HS-5 (cell line): ENCODE measurements at regions not wholly inside any gene's neighbourhood (a gene's known extent, or its start where the extent isn't known, plus 50 kb on each side); places are given as distances from the start of the nearest gene placed in this dataset.

Experiments
- DNase-seq: peaks from one replicate; pipeline ENCODE4 v3.0.0-alpha.2; 2012; ENCODE audit warnings: low read depth

GRCh38 chr3:72154391-72155335 lies 369.7 kb upstream of the PROK2 start:
- DNase-seq: no peak

DNA sequence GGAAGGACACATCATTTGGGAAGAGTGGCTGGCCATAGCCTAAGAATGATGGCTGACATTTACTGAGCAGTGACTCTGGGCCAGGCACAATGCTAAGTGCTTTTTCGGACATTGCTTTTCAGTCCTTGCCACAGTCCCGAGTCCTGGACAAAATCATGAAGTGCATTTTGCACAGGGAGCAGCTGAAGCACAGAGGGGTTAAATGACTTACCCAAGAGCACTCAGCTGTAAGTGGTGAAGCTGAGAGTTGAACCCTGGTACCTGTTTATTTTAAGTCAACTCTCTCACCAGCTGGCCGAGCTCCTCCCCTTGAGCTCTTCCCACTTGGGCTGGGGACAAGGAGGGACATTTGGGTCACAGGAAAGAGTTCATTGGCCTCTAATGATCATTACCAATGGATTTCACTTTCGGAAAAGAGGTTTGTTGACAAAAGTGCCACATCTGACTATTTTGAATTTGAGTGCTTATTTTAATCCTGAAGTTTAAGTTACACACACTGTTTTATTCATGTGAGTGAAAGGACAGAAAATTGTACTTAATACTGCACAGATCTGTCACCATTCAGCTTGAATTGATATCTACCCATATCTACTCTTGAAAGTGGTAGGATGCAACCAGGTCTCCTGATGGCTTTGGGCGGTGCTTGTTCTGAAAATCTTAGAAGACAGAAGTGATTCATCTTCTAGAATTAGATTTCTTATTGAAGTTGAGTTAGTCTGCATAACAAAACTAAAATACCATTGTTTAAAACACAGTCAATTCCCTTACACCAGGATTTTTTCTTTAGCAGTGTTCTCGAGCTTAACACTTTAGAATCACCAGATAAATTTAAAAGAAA lies 368.7 kb upstream of the PROK2 start:
- no peak for DNase-seq

DNA sequence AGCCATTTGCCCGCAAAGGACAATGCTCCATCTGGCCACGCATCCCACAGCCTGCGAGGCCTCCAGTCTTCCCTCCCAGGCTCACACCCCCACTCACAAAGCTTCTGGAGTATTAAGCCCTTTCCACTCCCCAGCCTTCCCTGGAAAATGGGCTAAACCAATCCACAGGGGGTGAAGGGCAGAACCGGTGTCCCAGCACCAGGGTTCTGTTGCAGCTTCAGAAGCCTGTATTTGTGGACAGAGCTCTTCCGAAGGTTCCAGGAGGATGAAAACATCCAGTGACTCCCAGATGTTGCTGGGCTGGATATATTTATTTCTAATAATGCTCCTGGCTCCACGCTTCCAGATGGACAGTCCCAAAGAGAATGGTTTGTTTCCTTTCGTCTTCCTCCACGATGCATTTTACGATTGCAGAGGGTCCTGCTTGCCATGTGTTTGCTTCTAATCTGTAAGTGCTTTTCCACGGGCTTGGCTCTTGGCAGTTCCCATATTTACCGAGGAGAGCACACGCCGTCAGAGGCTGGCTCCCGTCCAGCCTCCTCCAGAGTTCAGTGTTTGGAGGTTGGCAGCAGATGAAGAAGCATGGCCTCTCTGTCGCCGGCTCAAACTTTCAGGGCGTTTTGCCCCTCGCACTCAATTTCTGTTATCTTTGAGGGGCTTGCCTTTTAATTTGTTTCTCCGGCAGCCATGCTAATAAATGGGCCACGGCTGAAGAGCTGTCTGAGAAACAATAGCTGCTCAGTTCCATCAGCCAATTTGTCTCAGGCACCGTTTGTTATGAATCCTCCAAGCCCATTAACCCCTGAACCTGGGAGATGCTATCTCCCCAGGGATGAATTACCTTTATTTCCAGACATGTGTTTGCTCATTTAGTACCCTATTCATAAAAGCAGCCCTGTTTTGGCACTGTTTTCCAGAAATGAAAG lies 367.9 kb upstream of the PROK2 start:
- DNase-seq: no peak

GRCh38 chr3:72151465-72152238 lies 366.7 kb upstream of the PROK2 start:
- DNase-seq: no peak

DNA sequence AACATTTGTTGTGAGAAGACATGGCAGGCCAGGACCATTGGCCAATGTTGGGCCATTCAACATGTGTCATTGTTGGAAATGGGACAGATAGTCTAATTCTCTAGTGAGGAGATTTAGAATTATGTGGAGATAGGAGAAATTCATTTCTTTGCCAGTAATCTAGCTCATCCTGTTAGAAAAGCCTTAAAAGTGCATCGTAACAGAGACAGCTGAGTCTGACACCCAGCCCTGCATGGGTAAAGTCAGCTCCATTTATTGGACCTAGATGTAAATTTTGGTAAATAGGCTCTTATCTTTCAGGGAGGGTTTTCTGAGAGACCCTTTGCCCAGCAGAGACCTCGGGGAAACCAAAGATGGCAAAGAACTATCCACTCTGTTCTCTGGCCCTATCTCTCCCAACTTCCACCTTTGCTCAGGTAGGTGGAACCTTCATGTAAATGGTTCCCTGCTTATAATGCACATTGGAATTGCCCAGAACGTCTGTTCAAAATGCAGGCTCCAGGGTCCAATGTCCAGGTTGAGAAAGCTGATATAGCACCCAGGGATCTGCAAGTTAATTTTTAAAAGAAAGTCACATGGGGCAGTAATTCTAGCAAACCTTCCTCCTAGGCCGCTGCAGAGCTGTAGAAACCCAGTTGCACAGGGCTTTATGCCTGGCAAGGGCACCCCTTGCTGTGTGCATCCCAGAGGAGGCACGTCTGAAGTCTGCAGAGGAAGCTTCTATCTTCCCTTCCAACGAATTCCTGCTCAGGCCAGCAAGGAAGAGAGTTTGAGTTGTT lies 365.9 kb upstream of the PROK2 start:
- DNase-seq: no peak

DNA sequence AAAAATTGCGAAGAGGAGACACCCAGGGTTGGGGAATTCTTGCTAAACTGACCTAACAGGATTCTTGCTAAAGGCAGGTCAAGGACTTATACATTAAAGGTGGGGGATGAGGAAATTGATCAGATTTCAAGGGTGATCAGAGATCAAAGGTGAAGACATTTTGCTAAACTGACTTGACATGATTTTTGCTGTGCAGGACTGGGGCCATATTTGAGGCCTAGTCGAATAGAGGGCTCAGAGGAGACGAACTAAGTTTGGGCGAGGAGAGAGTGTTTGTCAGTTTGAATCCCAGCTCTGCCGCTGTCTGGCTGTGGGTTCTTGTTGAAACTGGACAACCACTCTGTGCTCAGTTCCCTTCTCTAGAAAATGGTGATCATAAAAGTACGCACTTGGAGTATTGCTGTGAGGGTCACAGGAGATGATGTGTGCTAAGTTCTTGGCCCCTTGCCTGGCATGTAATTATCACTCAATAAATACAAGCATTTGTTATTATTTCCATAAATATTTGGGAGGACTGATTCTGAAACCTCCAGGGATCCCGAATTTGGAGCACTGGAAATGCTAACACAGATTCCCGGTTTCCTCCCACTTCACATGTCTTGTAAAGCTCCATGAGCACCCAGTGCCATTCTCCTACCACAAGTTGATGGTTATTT lies 364.8 kb upstream of the PROK2 start:
- no peak for DNase-seq

GRCh38 chr3:72147600-72147999 lies 362.7 kb upstream of the PROK2 start:
- no peak for DNase-seq

DNA sequence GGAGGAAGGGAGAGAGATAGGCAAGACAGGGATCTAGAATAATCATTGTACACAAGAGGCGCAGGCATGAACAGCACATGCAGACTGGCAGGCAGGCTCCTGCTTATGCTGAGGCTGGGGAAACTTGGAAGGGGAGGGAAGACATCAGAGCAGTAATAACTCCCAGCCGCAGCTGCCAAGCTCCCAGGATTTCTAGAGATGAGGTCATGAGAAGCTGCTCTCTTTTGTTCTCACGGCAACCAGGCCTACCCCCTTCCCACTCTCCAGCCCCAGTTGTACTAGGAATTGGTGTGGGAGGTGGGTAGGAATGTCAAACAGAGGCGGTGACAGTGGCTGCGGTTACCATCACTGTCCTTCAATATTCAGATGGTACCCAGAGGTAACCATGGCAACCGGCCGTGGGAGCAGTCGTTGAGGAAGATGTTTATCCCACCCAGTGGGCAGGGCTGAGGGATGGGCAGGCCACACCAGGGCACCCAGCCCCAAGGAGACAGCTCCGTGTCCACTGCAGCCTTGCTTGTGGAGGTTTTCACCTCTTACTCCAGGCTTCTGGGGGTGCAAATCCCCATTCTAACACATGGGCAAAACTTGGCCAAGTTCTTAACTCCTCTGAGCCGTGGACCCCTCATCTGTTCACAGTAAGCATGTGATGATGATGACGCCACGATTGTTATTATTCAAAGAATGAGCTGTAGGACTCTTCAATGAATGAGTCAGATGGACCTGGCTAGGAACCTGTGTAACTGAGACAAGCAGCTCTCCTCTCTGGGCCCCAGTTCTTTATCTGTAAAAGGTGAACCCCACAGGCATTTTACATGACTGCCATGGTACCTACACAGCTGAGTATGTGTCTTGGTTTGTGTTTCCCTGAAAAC lies 360.8 kb upstream of the PROK2 start:
- no peak for DNase-seq

DNA sequence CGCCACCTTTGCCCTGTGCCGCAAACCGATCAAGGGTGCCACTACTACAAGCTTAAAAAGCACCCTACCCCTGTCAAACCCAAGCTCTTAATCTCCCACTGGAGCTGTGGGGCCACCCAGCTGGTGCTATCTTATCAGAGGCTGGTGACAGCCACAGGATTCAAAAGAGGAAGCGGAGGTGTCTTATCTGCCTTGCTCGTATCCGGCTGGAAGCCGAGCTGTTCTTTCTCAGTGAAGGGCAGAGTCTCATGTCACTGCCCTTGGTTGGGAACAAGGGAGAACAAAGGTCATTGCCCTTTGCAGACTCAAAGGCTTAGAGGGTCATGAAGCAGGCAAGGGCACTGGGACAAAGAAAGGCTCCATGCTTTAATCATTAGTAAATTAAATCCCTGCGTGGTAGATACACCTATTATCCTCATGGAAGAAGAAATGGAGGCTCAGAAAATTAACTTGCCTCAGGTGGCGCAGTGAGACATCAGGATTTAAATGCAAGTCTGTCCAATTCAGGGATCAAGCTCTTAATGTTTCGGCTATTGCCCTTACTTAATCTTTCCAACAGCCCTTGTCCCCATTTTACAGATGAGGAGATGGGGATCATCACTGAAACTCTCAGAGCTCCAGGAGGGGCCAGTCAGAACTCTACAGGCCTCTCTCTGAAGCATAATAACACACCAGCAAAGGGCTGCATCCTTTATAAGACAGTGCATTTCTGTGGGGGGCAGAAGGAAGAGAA lies 360.0 kb upstream of the PROK2 start:
- DNase-seq: no peak

DNA sequence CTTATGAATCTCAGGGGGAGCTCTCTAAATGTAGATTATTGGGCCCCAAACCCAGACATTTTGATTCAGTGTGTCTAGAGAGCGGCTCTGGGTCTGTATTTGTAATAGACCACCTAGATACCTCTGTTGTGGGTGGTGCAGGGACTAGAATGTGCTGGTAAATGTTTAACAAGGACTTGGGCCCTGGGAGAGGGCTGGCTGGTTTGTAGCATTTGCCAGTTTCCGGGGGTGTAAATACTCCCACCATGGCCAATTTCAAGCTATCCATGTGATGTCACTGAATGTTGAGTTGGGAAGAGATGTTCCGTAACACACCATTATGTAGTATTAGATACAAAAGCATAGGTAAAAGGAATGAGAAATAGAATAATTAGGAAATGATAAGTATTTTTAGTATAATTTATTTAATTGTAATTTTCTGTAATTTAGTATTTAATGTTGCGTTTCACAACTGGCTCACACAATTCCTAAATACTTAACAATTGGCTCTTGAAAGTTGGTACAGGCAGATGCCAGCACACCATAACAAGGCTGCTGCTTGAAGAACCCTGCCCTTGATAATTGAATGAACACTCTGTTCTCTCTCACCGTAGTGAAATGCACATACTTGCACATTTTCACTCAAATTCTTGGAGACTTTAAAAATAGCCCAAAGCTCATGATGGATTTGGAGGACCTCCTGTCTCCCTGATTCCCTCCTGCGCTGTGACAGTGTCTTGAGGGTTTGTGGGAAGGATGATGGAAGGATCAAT lies 359.2 kb upstream of the PROK2 start:
- DNase-seq: no peak

GRCh38 chr3:72143322-72143721 lies 358.4 kb upstream of the PROK2 start:
- no peak for DNase-seq

GRCh38 chr3:72142028-72142427 lies 357.1 kb upstream of the PROK2 start:
- no peak for DNase-seq

GRCh38 chr3:72141264-72141663 lies 356.3 kb upstream of the PROK2 start:
- DNase-seq: no peak

DNA sequence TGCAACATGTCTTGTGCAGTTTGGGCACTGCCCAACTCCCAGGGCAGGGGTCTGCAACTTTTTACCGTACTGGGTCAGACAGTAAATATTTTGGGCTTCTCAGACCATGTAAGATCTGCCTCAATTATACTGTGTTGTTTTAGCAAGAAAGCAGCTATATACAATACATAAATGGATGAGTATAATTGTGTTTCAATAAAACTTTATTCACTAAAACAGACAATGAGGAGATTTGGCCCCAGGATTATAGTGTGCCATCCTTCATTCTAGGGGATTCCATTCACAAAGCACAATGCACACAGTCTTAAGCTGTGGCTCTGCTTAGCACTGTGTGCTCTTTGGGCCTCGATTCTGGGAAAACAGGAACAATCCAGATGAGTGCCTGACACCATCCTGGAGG lies 354.4 kb upstream of the PROK2 start:
- DNase-seq: no peak

- DNase-seq: no peak
These were observed 353.2 kb upstream of the PROK2 start for GRCh38 chr3:72137865-72138861.

DNA sequence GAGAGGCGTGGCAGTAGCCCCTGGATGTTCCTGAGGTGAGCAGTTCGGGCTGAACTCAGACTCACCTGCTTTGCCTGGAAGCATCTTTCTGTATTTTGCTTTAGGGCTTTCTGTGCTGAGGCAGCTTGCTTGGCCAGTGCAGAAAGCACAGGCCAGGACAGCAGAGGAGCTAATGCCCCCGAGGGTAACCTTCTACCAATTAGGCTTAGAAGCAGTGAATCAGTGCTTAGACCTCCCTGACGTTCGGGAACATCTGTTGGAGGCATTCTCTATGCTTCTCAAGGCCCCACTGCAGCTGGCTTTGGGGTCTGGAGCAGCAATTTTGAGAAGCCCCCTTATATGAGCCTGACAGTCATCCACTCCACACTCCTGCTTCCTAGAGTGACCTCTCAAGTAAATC lies 350.7 kb upstream of the PROK2 start:
- DNase-seq: no peak
